ENCODE measurements at regions not wholly inside any gene's neighbourhood (a gene's known extent, or its start where the extent isn't known, plus 50 kb on each side); places are given as distances from the start of the nearest gene placed in this dataset.

DNA sequence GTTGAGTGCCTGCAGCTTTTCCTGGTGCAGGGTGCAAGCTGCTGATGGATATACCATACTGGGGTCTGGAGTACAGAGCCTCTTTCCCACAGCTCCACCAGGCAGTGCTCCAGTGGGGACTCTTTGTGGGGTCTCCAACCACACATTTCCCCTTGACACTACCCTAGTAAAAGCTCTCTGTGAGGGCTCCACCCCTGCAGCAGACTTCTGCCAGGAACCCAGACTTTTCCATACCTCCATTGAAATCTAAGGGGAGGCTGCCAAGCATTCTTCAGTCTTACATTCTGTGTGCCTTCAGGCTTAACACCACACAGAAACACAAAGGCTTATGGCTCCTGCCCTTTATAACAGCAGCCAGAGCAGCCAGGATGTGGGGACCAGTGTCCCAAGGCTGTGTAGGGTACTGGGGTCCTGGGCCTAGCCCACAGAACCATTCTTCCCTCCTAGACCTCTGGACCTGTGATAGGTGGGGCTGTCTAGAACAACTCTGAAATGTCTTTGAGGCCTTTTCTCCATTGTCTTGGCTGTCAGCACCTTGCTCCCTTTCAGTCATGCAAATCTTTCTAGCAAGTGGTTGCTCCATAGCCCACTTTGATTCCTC, 65.7 kb downstream of the TBXT start:
- Histone ChIP-seq H3K79me2 (replicated peaks; ENCODE audit: insufficient read depth, low read length) (no peaks in the 10 kb centered on the region), H3K9ac (ENCODE audit: low read length) (no peak overlapping the region), H2AFZ (ENCODE audit: low read depth, low read length) (no peak overlapping the region), H3K27me3 (ENCODE audit: insufficient read depth, low read depth, low read length) (no peaks in the 10 kb centered on the region), H3K9me3 (ENCODE audit: low read length) (peaks cover 11% of the 10 kb centered on the region), H3F3A (ENCODE audit: insufficient read depth, low read length, poor library complexity, severe bottlenecking) (no peaks in the 10 kb centered on the region), H3K4me3 (ENCODE audit: low read length) (no peak overlapping the region), H4K20me1 (ENCODE audit: insufficient read depth) (no peaks in the 10 kb centered on the region), H3K9me2 (ENCODE audit: insufficient read depth, low read length) (no peaks in the 10 kb centered on the region), H3K36me3 (ENCODE audit: insufficient read depth, low read length) (no peaks in the 10 kb centered on the region), H3K27ac (ENCODE audit: low read length) (no peak overlapping the region), H3K4me2 (ENCODE audit: low read length) (no peak overlapping the region)
- no peak for TF ChIP-seq SMC3 (conservative IDR thresholded peaks at IDR 0.05; ENCODE audit: poor library complexity)
- TF ChIP-seq TAF1 (IDR thresholded peaks at IDR 0.05; ENCODE audit: low read depth) = no peak
- TF ChIP-seq POLR2AphosphoS5 (IDR thresholded peaks at IDR 0.05) = no peak
- TF ChIP-seq RAD21 (conservative IDR thresholded peaks at IDR 0.05) = no peak
- no peak for TF ChIP-seq EP300 (conservative IDR thresholded peaks at IDR 0.05; ENCODE audit: poor library complexity, severe bottlenecking)
- TF ChIP-seq, protein P1, sequence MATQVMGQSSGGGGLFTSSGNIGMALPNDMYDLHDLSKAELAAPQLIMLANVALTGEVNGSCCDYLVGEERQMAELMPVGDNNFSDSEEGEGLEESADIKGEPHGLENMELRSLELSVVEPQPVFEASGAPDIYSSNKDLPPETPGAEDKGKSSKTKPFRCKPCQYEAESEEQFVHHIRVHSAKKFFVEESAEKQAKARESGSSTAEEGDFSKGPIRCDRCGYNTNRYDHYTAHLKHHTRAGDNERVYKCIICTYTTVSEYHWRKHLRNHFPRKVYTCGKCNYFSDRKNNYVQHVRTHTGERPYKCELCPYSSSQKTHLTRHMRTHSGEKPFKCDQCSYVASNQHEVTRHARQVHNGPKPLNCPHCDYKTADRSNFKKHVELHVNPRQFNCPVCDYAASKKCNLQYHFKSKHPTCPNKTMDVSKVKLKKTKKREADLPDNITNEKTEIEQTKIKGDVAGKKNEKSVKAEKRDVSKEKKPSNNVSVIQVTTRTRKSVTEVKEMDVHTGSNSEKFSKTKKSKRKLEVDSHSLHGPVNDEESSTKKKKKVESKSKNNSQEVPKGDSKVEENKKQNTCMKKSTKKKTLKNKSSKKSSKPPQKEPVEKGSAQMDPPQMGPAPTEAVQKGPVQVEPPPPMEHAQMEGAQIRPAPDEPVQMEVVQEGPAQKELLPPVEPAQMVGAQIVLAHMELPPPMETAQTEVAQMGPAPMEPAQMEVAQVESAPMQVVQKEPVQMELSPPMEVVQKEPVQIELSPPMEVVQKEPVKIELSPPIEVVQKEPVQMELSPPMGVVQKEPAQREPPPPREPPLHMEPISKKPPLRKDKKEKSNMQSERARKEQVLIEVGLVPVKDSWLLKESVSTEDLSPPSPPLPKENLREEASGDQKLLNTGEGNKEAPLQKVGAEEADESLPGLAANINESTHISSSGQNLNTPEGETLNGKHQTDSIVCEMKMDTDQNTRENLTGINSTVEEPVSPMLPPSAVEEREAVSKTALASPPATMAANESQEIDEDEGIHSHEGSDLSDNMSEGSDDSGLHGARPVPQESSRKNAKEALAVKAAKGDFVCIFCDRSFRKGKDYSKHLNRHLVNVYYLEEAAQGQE (IDR thresholded peaks at IDR 0.05; ENCODE audit: borderline replicate concordance) = no peak
- no peak for TF ChIP-seq EZH2 (IDR thresholded peaks at IDR 0.05; ENCODE audit: borderline replicate concordance, insufficient read depth, low read length, poor library complexity, severe bottlenecking)
- TF ChIP-seq, protein P2, sequence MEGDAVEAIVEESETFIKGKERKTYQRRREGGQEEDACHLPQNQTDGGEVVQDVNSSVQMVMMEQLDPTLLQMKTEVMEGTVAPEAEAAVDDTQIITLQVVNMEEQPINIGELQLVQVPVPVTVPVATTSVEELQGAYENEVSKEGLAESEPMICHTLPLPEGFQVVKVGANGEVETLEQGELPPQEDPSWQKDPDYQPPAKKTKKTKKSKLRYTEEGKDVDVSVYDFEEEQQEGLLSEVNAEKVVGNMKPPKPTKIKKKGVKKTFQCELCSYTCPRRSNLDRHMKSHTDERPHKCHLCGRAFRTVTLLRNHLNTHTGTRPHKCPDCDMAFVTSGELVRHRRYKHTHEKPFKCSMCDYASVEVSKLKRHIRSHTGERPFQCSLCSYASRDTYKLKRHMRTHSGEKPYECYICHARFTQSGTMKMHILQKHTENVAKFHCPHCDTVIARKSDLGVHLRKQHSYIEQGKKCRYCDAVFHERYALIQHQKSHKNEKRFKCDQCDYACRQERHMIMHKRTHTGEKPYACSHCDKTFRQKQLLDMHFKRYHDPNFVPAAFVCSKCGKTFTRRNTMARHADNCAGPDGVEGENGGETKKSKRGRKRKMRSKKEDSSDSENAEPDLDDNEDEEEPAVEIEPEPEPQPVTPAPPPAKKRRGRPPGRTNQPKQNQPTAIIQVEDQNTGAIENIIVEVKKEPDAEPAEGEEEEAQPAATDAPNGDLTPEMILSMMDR (IDR thresholded peaks at IDR 0.05; ENCODE audit: poor library complexity, severe bottlenecking) = no peak
- TF ChIP-seq MXI1 (conservative IDR thresholded peaks at IDR 0.05; ENCODE audit: poor library complexity, severe bottlenecking) = no peak

DNA sequence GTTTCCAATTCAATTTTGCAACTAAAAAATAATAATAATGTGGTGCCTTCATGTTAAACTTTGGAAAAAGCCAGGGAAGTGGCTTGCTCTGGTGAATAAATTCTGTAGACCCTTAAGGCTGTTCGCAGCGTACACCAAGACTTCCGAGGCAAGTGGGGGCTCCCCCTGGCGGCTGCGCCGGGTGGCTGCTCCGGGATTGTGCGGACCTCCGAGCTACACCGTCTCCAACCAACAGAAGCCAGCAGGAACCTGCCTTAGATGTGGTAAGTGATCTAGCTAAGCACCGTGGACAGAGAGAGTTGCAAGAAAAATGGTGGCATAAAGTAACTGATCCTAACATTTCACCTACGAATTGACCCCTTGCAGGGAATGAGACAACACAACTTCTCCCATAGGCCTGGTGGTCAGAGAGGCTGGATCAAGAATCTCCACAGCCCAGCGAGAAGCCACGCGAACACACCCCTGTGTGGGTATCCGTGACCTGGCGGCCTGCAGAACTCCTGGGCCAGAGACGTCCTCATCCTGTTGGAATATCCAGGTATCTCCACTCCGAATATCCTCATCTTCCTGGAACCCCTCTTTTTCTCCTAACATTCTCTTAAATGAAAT, 69.6 kb downstream of the TBXT start:
- H2AFZ ChIP-seq (ENCODE audit: low read depth, low read length) = no peak overlapping the region

More for the DNA sequence above, 69.6 kb downstream of the TBXT start:
- TF ChIP-seq TAF1 (IDR thresholded peaks at IDR 0.05; ENCODE audit: low read depth) (no peak), MXI1 (conservative IDR thresholded peaks at IDR 0.05; ENCODE audit: poor library complexity, severe bottlenecking) (no peak), EZH2 (IDR thresholded peaks at IDR 0.05; ENCODE audit: borderline replicate concordance, insufficient read depth, low read length, poor library complexity, severe bottlenecking) (no peak), RAD21 (conservative IDR thresholded peaks at IDR 0.05) (peak; percentile 64), EP300 (conservative IDR thresholded peaks at IDR 0.05; ENCODE audit: poor library complexity, severe bottlenecking) (no peak), SMC3 (conservative IDR thresholded peaks at IDR 0.05; ENCODE audit: poor library complexity) (peak; percentile 76), POLR2AphosphoS5 (IDR thresholded peaks at IDR 0.05) (no peak)
- TF ChIP-seq, protein P1 (IDR thresholded peaks at IDR 0.05; ENCODE audit: borderline replicate concordance) = no peak
- TF ChIP-seq, protein P2 (IDR thresholded peaks at IDR 0.05; ENCODE audit: poor library complexity, severe bottlenecking) = peak; percentile 64
- Histone ChIP-seq H3K9me2 (ENCODE audit: insufficient read depth, low read length) (no peaks in the 10 kb centered on the region), H3K27me3 (ENCODE audit: insufficient read depth, low read depth, low read length) (no peaks in the 10 kb centered on the region), H3K4me3 (ENCODE audit: low read length) (peak overlapping the region; percentile 21), H3K79me2 (replicated peaks; ENCODE audit: insufficient read depth, low read length) (no peaks in the 10 kb centered on the region), H3F3A (ENCODE audit: insufficient read depth, low read length, poor library complexity, severe bottlenecking) (no peaks in the 10 kb centered on the region), H3K9ac (ENCODE audit: low read length) (no peak overlapping the region), H3K27ac (ENCODE audit: low read length) (no peak overlapping the region), H4K20me1 (ENCODE audit: insufficient read depth) (no peaks in the 10 kb centered on the region), H3K9me3 (ENCODE audit: low read length) (peaks cover 11% of the 10 kb centered on the region), H3K36me3 (ENCODE audit: insufficient read depth, low read length) (no peaks in the 10 kb centered on the region), H3K4me2 (ENCODE audit: low read length) (no peak overlapping the region)

All from neural cell (in vitro differentiated cells).